ENCODE measurements at regions not wholly inside any gene's neighbourhood (a gene's known extent, or its start where the extent isn't known, plus 50 kb on each side); places are given as distances from the start of the nearest gene placed in this dataset.
"Not testable (repeated sequence)": the region's sequence is repeated elsewhere in the genome, so short reads cannot be mapped to it uniquely, and the experiment has no call there.

- TF ChIP-seq CTCF (conservative IDR thresholded peaks at IDR 0.05; ENCODE audit: low read depth, low read length): no peak
- H3K4me3 ChIP-seq (ENCODE audit: low read depth, low read length): no peak overlapping the region
- no peak for DNase-seq (ENCODE audit: low read depth)
Measured at GRCh38 chr10:16231176-16231575, 205.6 kb upstream of the PTER start.

- no peak overlapping the region for H3K4me3 ChIP-seq (ENCODE audit: low read depth, low read length)
- TF ChIP-seq CTCF (conservative IDR thresholded peaks at IDR 0.05; ENCODE audit: low read depth, low read length): no peak
- no peak for DNase-seq (ENCODE audit: low read depth)
Measured at GRCh38 chr10:16231734-16232435, 204.9 kb upstream of the PTER start.

GRCh38 chr10:16232441-16232840 is 204.4 kb upstream of the PTER start:
- TF ChIP-seq CTCF (conservative IDR thresholded peaks at IDR 0.05; ENCODE audit: low read depth, low read length): no peak
- DNase-seq (ENCODE audit: low read depth): no peak
- no peak overlapping the region for H3K4me3 ChIP-seq (ENCODE audit: low read depth, low read length)

GRCh38 chr10:16234916-16235315 is 201.9 kb upstream of the PTER start:
- no peak overlapping the region for H3K4me3 ChIP-seq (ENCODE audit: low read depth, low read length)
- no peak for DNase-seq (ENCODE audit: low read depth)
- no peak for TF ChIP-seq CTCF (conservative IDR thresholded peaks at IDR 0.05; ENCODE audit: low read depth, low read length)

- no peak for TF ChIP-seq CTCF (conservative IDR thresholded peaks at IDR 0.05; ENCODE audit: low read depth, low read length)
- no peak overlapping the region for H3K4me3 ChIP-seq (ENCODE audit: low read depth, low read length)
- DNase-seq (ENCODE audit: low read depth): no peak
Measured at GRCh38 chr10:16242446-16242845, 194.4 kb upstream of the PTER start.

- no peak for DNase-seq (ENCODE audit: low read depth)
- H3K4me3 ChIP-seq (ENCODE audit: low read depth, low read length): no peak overlapping the region
- no peak for TF ChIP-seq CTCF (conservative IDR thresholded peaks at IDR 0.05; ENCODE audit: low read depth, low read length)
Measured at GRCh38 chr10:16242859-16243613, 193.8 kb upstream of the PTER start.

- H3K4me3 ChIP-seq (ENCODE audit: low read depth, low read length); DNase-seq (ENCODE audit: low read depth): not testable (repeated sequence)
Measured at GRCh38 chr10:16250136-16250535, 186.7 kb upstream of the PTER start.
